Fibroblast of mammary gland (primary cell): ENCODE measurements at regions not wholly inside any gene's neighbourhood (a gene's known extent, or its start where the extent isn't known, plus 50 kb on each side); places are given as distances from the start of the nearest gene placed in this dataset.

Experiments used
- DNase-seq: peaks from one replicate; pipeline ENCODE4 v3.0.0-alpha.2; 2010; ENCODE audit warnings: low read depth
- H3K4me3 ChIP-seq: 2 replicates; pipeline ENCODE4 v1.5.1; 2011; ENCODE audit warnings: low read depth, mild to moderate bottlenecking, low read length, moderate library complexity; ENCODE audit not compliant: control insufficient read depth
- TF ChIP-seq, protein P1 (sequence below): conservative IDR thresholded peaks from 2 replicates; pipeline ENCODE4 v1.5.1; 2011; ENCODE audit warnings: low read depth, low read length, inconsistent platforms; ENCODE audit not compliant: control insufficient read depth, insufficient read depth

GRCh38 chr13:53703371-53704080, 674.9 kb downstream of the OLFM4 start:
- H3K4me3 ChIP-seq: no peak overlapping the region
- DNase-seq: no peak
- TF ChIP-seq, protein P1, sequence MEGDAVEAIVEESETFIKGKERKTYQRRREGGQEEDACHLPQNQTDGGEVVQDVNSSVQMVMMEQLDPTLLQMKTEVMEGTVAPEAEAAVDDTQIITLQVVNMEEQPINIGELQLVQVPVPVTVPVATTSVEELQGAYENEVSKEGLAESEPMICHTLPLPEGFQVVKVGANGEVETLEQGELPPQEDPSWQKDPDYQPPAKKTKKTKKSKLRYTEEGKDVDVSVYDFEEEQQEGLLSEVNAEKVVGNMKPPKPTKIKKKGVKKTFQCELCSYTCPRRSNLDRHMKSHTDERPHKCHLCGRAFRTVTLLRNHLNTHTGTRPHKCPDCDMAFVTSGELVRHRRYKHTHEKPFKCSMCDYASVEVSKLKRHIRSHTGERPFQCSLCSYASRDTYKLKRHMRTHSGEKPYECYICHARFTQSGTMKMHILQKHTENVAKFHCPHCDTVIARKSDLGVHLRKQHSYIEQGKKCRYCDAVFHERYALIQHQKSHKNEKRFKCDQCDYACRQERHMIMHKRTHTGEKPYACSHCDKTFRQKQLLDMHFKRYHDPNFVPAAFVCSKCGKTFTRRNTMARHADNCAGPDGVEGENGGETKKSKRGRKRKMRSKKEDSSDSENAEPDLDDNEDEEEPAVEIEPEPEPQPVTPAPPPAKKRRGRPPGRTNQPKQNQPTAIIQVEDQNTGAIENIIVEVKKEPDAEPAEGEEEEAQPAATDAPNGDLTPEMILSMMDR: no peak

DNA sequence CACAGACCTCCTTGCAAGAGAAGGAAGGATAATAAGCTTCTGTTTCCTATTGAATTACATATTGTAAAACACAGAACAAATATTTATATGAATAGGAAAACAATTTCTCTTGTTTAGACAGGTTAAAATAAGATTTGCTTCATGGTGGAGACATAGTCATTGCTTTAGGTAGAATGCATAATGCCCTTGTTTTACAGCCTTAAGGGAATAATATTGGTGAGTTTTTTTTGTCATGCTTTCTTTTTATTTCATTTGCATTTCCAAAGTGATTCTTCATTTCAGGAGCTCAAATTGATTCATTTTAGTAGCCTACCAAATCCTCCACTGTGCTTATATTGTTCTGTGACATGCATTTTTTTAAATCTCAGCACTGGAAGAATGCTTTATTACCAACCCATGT, 690.7 kb downstream of the OLFM4 start:
- no peak for DNase-seq
- TF ChIP-seq, protein P1: no peak
- no peak overlapping the region for H3K4me3 ChIP-seq

DNA sequence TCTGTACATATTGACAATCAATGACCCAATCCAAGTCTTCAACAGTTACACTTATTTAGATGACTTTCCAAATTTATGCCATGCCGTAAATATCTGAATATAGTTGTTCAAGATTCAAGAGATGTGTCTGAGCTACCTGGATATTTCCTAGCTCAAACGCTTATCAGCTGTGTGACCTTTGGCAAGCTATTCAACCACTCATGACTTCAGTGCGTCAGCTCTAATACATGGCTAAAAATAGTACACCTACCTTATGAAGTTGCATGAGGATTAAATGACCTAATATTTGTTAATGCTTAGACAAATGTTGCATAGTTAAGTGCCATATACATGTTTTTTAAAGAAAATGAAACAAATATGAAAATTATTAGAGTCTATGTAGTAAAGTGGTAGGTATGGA, 704.1 kb downstream of the OLFM4 start:
- no peak overlapping the region for H3K4me3 ChIP-seq
- TF ChIP-seq, protein P1: no peak
- no peak for DNase-seq

GRCh38 chr13:53743906-53744305, 715.3 kb downstream of the OLFM4 start:
- TF ChIP-seq, protein P1: no peak
- H3K4me3 ChIP-seq: no peak overlapping the region
- no peak for DNase-seq

DNA sequence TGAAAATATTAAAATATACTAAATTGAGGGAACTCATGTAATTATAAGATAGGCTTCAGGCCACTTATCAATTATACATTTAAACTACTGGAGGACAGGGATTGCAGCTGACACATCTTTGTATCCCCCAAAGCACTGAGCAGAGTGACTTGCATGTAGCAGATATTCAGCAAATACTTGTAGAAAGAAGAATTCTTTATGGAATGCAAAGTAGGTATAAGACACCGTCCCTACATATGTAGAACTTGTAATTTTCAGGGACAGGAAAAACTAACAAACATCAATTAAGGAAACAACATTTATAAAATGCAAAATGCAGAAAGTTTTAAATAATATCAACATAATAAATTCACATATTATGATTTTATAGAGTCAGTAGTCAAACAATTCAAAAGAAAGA, 719.2 kb downstream of the OLFM4 start:
- TF ChIP-seq, protein P1: no peak
- DNase-seq: no peak
- no peak overlapping the region for H3K4me3 ChIP-seq

- TF ChIP-seq, protein P1: no peak
- no peak for DNase-seq
- no peak overlapping the region for H3K4me3 ChIP-seq
Measured at GRCh38 chr13:53749306-53749705, 720.7 kb downstream of the OLFM4 start.
